Dermis microvascular lymphatic vessel endothelial cell (primary cell): ENCODE measurements at regions not wholly inside any gene's neighbourhood (a gene's known extent, or its start where the extent isn't known, plus 50 kb on each side); places are given as distances from the start of the nearest gene placed in this dataset.
"Not testable (repeated sequence)": the region's sequence is repeated elsewhere in the genome, so short reads cannot be mapped to it uniquely, and the experiment has no call there.

ENCODE experiments used
- DNase-seq, 2 donors: peaks; one replicate each; pipeline versions ENCODE4 v3.0.0 to v3.0.0-alpha.2; 2010; ENCODE audit warnings: low read depth in 2 of 2

GRCh38 chr3:155995525-155996370 lies 124.6 kb upstream of the KCNAB1 start:
- peak; percentile 36 to 57 for DNase-seq

- no peak for DNase-seq
These were observed 123.5 kb upstream of the KCNAB1 start for GRCh38 chr3:155996882-155997281.

- not testable (repeated sequence) for DNase-seq
These were observed 122.2 kb upstream of the KCNAB1 start for GRCh38 chr3:155998173-155998572.

DNA sequence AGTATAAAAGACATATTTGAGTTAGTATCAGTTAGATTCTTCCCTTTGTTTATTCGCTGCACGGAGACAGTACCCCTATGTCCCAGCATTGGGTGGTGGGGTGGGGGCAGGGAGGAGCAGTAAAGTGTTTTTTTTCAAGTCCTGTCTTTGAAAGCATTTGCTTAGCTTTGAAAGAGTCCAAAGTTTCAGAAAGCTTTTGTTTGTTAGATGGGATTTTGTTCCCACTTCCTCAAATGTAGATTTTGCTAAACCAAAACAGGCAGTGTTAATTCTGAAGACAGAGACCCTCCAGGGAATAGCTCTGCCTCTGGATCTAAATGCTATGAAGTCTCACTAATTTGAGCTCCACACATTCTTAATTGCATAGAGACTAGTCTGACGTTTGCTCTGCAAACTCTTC lies 114.6 kb upstream of the KCNAB1 start:
- DNase-seq, result no peak

GRCh38 chr3:156010829-156011228 lies 109.5 kb upstream of the KCNAB1 start:
- no peak for DNase-seq

DNA sequence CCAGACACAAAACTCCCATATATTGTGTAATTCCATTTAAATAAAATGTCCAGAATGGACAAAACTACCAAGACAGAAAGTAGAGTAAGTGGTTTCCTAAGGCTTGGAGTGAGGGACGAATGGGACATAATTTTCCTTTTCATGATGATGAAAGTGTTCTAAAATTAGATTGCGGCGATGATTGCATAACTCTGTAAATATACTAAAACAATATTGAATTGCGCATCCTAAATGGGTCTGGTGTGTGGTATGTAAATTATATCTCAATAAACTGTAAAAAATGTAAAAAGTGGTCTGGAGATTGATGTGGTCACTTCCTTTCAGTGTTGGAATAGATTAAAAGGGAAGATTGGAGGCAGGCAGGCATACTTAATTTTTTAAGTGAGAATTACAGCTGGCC lies 105.9 kb upstream of the KCNAB1 start:
- no peak for DNase-seq

- DNase-seq, result no peak
These were observed 103.5 kb upstream of the KCNAB1 start for GRCh38 chr3:156016902-156017301.

- DNase-seq, result no peak
These were observed 102.9 kb upstream of the KCNAB1 start for GRCh38 chr3:156017352-156018030.

GRCh38 chr3:156024904-156025533 lies 95.4 kb upstream of the KCNAB1 start:
- no peak for DNase-seq

DNA sequence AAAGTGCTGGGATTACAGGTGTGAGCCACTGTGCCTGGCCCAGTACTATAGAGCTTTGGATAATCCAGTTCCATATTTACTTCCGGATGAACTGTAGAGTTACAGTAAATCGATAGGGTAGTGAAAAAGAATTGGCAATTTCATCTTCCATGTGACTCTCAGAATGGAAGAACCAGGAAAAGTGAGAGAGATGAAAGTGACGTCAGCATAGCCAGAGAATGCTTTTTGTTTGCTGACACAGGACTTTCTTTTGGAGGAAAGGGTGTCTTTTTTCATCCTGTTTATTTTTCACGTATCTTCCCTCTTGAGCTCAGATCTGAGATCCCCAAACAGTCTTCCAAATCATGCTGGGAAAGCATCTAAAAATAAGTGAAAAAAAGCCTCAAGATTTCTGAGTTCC lies 91.2 kb upstream of the KCNAB1 start:
- DNase-seq, result no peak

- no peak for DNase-seq
These were observed 89.7 kb upstream of the KCNAB1 start for GRCh38 chr3:156030723-156031122.

DNA sequence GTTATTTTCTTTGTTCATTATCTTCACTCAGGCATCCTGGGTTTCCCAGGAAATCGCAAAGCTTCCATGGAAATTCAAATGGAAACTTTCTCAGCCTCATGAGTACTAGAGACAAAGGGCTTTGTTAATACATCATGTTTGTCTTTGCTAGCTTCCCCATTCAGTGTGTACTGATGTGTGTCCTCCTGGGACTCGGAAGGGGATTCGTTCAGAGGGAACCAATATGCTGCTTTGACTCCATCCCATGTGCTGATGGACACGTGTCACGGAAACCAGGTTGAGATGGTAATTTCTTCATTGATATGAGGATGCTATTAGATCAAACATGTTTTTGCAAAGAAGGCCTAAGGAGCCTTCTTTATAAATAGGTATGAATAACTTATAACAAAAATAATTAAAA lies 87.0 kb upstream of the KCNAB1 start:
- no peak for DNase-seq

GRCh38 chr3:156035158-156035557 lies 85.2 kb upstream of the KCNAB1 start:
- DNase-seq, result no peak

GRCh38 chr3:156036258-156037053 lies 83.9 kb upstream of the KCNAB1 start:
- DNase-seq, result no peak

DNA sequence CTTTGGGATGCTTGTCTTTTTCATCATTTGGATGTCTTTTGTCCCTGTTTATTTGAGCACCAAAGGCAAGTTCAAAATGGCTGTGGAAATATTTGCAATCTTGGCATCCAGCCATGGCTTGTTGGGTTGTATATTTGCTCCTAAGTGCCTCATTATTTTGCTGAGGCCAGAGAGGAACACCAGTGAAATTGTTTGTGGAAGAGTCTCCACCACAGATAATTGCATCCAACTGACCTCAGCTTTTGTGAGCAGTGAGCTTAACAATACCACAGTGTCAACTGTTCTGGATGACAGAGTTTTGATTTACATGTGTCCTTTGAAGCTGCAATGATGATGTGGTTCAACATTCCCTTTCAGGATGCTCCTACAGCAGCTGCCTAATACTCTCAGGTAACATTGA lies 83.0 kb upstream of the KCNAB1 start:
- no peak for DNase-seq

DNA sequence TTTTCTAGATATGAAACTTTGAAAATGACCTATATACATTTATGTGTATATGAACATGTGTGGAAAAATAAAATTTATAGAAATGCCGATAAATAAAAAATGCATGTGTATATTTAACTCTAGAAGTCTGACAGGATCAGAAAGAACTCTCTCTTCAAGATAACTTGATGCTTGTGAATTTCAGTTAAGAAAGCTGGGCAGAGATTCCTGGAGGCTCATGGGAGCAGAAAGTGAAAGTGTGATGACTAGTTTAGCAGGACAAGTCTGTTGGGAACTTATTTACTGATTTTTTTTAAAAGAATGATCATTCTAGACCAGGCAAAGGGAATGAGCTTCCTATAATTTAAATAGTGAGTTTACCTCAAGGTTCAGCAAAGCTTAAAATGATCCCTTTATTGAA lies 81.5 kb upstream of the KCNAB1 start:
- no peak for DNase-seq

DNA sequence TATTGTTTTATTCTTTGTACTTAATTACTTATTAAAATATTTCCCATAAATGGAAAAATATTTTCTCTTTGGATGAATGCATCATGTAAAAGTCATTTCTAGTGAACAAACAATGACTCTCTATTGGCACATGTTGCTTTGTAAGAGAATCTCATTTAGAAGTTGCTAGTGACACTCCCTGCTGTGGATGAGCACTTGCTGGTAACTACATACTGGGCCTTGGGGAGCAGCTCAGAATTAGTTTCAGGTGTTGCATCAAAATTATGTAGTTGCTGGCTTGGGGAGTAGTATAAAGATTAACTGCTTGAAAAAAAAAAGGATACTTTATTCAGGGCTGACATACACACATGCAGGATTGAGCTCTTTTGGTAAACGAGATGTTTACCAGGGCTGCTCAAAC lies 80.3 kb upstream of the KCNAB1 start:
- DNase-seq, result no peak

DNA sequence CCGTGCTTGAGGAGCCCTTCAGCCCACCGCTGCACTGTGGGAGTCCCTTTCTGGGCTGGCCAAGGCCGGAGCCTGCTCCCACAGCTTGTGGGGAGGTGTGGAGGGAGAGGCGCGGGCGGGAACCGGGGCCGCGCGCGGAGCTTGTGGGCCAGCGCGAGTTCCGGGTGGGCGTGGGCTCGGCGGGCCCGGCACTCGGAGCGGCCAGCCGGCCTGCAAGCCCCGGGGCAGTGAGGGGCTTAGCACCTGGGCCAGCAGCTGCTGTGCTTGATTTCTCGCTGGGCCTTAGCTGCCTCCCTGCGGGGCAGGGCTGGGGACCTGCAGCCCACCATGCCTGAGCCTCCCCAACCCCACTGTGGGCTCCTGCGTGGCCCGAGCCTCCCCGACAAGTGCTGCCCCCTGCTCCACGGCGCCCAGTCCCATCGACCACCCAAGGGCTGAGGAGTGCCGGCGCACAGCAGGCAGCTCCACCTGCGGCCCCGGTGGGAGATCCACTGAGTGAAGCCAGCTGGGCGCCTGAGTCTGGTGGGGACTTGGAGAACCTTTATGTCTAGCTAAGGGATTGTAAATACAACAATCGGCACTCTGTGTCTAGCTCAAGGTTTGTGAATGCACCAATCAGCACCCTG lies 79.0 kb upstream of the KCNAB1 start:
- not testable (repeated sequence) for DNase-seq

- DNase-seq, result not testable (repeated sequence)
These were observed 78.5 kb upstream of the KCNAB1 start for GRCh38 chr3:156041856-156042255.

DNA sequence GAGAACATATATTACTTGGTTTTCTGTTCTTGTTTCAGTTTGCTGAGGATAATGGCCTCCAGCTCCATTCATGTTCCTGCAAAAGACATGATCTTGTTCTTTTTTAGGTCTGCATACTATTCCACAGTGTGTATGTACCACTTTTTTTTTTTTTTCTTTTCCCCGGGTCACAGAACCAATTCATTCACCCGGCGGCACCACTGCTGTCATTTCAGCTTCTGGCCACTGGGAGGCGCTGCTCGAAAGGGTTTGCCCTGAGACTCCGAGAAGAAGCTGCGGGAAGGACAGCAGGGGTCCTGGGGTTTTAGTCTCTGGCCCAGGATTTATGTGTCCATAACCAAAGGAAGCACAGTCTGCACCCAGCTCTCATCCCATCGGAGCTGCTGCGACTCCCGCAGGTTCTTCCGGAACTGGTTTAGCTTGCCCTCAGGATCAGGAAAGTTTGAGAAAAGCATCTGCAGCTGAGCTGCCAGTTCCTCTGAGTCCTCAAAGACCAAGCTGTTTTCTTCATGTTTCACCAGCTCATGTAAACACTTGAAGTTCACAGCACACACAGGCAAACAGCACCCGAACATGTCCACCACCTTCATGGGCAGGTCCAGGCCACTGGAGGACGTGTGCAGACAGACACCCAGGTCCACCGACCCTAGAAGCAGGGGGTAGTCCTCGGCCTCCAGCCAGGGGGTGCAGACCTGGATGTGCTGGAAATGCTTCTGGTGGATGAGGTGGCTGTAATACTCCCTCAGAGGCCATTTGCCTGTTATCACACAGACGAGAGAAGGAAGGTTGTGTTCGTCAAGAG lies 76.3 kb upstream of the KCNAB1 start:
- DNase-seq, result peak in 1 of 2 donors; percentile 21

DNA sequence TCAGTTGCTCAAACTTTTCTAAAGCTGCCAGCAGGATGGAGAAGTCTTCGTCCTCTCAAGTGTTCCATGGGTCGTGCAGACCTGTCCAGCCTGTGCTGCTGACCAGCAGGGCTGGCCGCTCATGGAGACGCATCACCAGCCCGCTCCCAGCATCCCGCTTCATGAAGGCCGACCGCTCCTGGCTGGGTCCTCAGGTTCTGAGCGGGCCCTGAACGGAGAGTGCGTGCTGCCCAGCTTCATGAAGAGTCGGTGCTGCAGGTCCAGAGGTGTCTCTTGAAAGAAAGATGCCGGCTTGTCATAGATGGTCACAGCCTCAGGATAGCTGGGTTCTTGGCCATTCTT lies 75.8 kb upstream of the KCNAB1 start:
- DNase-seq, result no peak
